SU-DHL-6 (cell line): ENCODE measurements at regions not wholly inside any gene's neighbourhood (a gene's known extent, or its start where the extent isn't known, plus 50 kb on each side); places are given as distances from the start of the nearest gene placed in this dataset.

Experiments used
- H2AFZ ChIP-seq: fragments of 200-600 bp; sonication (generic); 2 replicates; pipeline ENCODE4 v1.6.1; 2014; ENCODE audit warnings: low read depth, mild to moderate bottlenecking, moderate library complexity, mixed read lengths, antibody characterized with exemption, low read length; ENCODE audit not compliant: severe bottlenecking
- H3F3A ChIP-seq: fragments of 200-600 bp; shearing (Covaris generic); 2 replicates; pipeline ENCODE4 v1.6.0; 2016; ENCODE audit warnings: antibody characterized with exemption, mild to moderate bottlenecking; ENCODE audit not compliant: insufficient read depth
- H3K27ac ChIP-seq: fragments of 200-600 bp; sonication (generic); 2 replicates; pipeline ENCODE4 v1.5.1; 2016; ENCODE audit warnings: low read depth, mild to moderate bottlenecking, low read length, moderate library complexity, mixed read lengths
- H3K27me3 ChIP-seq: fragments of 200-600 bp; sonication (generic), shearing (Covaris generic); 2 replicates; pipeline ENCODE4 v1.6.0; 2014; ENCODE audit warnings: mild to moderate bottlenecking, low read length
- H3K36me3 ChIP-seq: fragments of 200-600 bp; sonication (generic); 2 replicates; pipeline ENCODE4 v1.6.1; 2014; ENCODE audit warnings: mild to moderate bottlenecking, low read length, mixed read lengths
- H3K4me2 ChIP-seq: fragments of 300-600, 200-600 bp; shearing (Covaris generic), sonication (generic); 2 replicates; pipeline ENCODE4 v1.6.0; 2014; ENCODE audit warnings: low read length, low read depth, mild to moderate bottlenecking; ENCODE audit not compliant: poor library complexity, severe bottlenecking
- H3K4me3 ChIP-seq: fragments of 200-600 bp; sonication (generic); 2 replicates; pipeline ENCODE4 v1.5.1; 2014; ENCODE audit warnings: antibody characterized with exemption, low read length, mild to moderate bottlenecking, mixed read lengths; ENCODE audit not compliant: insufficient read depth, poor library complexity, severe bottlenecking
- H3K79me2 ChIP-seq: fragments of 200-600 bp; sonication (generic); 2 replicates; pipeline ENCODE4 v1.6.1; 2014; ENCODE audit warnings: mild to moderate bottlenecking, low read length, moderate library complexity; ENCODE audit not compliant: insufficient read depth
- H3K9ac ChIP-seq: fragments of 200-600 bp; sonication (generic); 2 replicates; pipeline ENCODE4 v1.7.0; 2014; ENCODE audit warnings: mild to moderate bottlenecking, low read length
- H3K9me2 ChIP-seq: fragments of 200-600 bp; sonication (generic); replicated peaks from 2 replicates; pipeline ENCODE4 v1.6.1; 2014; ENCODE audit warnings: low read length; ENCODE audit not compliant: insufficient read depth
- H3K9me3 ChIP-seq: fragments of 200-600 bp; sonication (generic); 2 replicates; pipeline ENCODE4 v1.6.1; 2014; ENCODE audit warnings: low read length, mixed read lengths; ENCODE audit not compliant: insufficient read depth
- H4K20me1 ChIP-seq: fragments of 200-600 bp; sonication (generic); 2 replicates; pipeline ENCODE4 v1.6.1; 2014; ENCODE audit warnings: low read depth, mild to moderate bottlenecking, antibody characterized with exemption, low read length, moderate library complexity, mixed read lengths
- EZH2phosphoT487 ChIP-seq: fragments of 200-600 bp; sonication (generic), shearing (Covaris generic); conservative IDR thresholded peaks from 2 replicates; pipeline ENCODE4 v1.6.1; 2018; ENCODE audit warnings: mild to moderate bottlenecking, antibody characterized with exemption, low read length, moderate library complexity, mixed read lengths
- TF ChIP-seq, protein P1 (sequence below): fragments of 200-600 bp; sonication (generic); IDR thresholded peaks from one replicate; pipeline ENCODE4 v1.5.1; 2017; ENCODE audit warnings: antibody characterized with exemption, mild to moderate bottlenecking, low read length, moderate library complexity; ENCODE audit not compliant: insufficient read depth, poor library complexity, severe bottlenecking

DNA sequence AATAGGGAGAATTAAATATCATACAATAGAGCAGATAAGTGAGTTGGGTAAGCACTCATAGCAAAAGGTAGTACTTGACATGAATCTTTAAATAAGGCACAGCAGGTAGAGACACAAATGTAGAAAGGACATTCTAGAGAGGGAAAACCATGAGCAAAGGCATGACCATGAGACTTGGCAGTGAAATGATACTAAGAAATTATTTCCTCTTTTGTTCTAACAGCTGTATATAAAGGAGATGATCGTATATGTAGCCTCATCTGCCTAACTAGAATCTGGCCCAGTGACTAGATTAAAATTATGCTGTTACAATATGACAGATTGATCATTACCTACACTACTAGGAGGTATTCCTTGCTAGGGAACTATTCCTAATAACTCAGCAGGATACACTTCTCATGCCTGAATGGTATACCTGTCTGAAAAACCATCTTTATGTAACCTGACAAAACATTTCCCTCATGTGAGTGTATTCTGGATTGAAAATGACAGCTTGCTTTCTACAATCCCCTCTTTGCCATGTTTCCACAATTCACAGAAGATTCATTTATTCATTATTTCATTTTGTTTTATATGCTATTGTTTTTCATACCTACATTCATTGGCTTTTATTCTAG lies 725.7 kb downstream of the C12orf50 start:
- Histone ChIP-seq H3K9me3 (no peaks in the 10 kb centered on the region), H3K9ac (no peak overlapping the region), H3K27me3 (no peaks in the 10 kb centered on the region), H4K20me1 (no peaks in the 10 kb centered on the region), H3K79me2 (no peaks in the 10 kb centered on the region), H3K4me3 (no peak overlapping the region), H3F3A (no peaks in the 10 kb centered on the region), H3K36me3 (no peaks in the 10 kb centered on the region), H3K4me2 (no peak overlapping the region), H2AFZ (no peak overlapping the region), H3K27ac (no peak overlapping the region), H3K9me2 (no peaks in the 10 kb centered on the region)
- TF ChIP-seq EZH2phosphoT487 = no peak
- TF ChIP-seq, protein P1, sequence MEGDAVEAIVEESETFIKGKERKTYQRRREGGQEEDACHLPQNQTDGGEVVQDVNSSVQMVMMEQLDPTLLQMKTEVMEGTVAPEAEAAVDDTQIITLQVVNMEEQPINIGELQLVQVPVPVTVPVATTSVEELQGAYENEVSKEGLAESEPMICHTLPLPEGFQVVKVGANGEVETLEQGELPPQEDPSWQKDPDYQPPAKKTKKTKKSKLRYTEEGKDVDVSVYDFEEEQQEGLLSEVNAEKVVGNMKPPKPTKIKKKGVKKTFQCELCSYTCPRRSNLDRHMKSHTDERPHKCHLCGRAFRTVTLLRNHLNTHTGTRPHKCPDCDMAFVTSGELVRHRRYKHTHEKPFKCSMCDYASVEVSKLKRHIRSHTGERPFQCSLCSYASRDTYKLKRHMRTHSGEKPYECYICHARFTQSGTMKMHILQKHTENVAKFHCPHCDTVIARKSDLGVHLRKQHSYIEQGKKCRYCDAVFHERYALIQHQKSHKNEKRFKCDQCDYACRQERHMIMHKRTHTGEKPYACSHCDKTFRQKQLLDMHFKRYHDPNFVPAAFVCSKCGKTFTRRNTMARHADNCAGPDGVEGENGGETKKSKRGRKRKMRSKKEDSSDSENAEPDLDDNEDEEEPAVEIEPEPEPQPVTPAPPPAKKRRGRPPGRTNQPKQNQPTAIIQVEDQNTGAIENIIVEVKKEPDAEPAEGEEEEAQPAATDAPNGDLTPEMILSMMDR = no peak

GRCh38 chr12:87302126-87302745 lies 727.0 kb downstream of the C12orf50 start:
- H3K4me3 ChIP-seq = no peak overlapping the region
- H3K79me2 ChIP-seq = no peaks in the 10 kb centered on the region
- no peaks in the 10 kb centered on the region for H4K20me1 ChIP-seq
- no peaks in the 10 kb centered on the region for H3K9me2 ChIP-seq
- no peaks in the 10 kb centered on the region for H3F3A ChIP-seq
- H3K36me3 ChIP-seq = no peaks in the 10 kb centered on the region
- TF ChIP-seq, protein P1 = no peak
- TF ChIP-seq EZH2phosphoT487 = no peak
- H2AFZ ChIP-seq = no peak overlapping the region
- H3K27me3 ChIP-seq = no peaks in the 10 kb centered on the region
- H3K9me3 ChIP-seq = no peaks in the 10 kb centered on the region
- no peak overlapping the region for H3K9ac ChIP-seq
- no peak overlapping the region for H3K27ac ChIP-seq
- no peak overlapping the region for H3K4me2 ChIP-seq

DNA sequence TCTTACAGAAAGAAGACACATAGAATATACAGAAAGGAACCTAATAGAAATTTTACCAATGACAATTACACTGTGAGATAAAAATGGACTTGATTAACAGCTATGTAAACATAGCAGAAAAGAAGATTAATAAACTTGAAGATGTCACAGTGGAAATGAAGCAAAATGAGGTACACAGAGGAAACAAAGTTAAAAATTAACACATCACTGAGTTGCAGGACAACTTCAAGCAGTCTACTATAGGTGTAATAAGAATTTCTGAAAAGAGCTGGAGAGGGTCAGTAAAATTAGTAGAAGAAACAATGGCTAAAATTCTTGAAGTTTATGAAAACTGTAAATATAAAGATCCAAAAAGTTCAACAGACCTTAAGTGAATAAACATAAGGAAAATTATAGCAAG lies 738.7 kb downstream of the C12orf50 start:
- Histone ChIP-seq H3K9me3 (no peaks in the 10 kb centered on the region), H4K20me1 (no peaks in the 10 kb centered on the region), H2AFZ (no peak overlapping the region), H3K9ac (no peak overlapping the region), H3K9me2 (no peaks in the 10 kb centered on the region), H3K4me3 (no peak overlapping the region), H3K27me3 (no peaks in the 10 kb centered on the region), H3K79me2 (no peaks in the 10 kb centered on the region), H3K27ac (no peak overlapping the region), H3K4me2 (no peak overlapping the region), H3F3A (no peaks in the 10 kb centered on the region), H3K36me3 (no peaks in the 10 kb centered on the region)
- TF ChIP-seq, protein P1 = no peak
- no peak for TF ChIP-seq EZH2phosphoT487
